Daoy (cell line): ENCODE measurements at regions not wholly inside any gene's neighbourhood (a gene's known extent, or its start where the extent isn't known, plus 50 kb on each side); places are given as distances from the start of the nearest gene placed in this dataset.

Experiments
- DNase-seq: peaks from one replicate; pipeline ENCODE4 v3.0.0-alpha.2; 2015; ENCODE audit warnings: low read depth

- DNase-seq = no peak
These were observed 841.4 kb upstream of the NR2F2 start for GRCh38 chr15:95489103-95489502.

GRCh38 chr15:95492388-95493070 lies 838.0 kb upstream of the NR2F2 start:
- DNase-seq = no peak

- DNase-seq = peak; percentile 27
These were observed 835.4 kb upstream of the NR2F2 start for GRCh38 chr15:95494971-95495541.

- DNase-seq = no peak
These were observed 832.9 kb upstream of the NR2F2 start for GRCh38 chr15:95497634-95498033.

- no peak for DNase-seq
These were observed 831.5 kb upstream of the NR2F2 start for GRCh38 chr15:95498961-95499360.

GRCh38 chr15:95499397-95499796 lies 831.1 kb upstream of the NR2F2 start:
- DNase-seq = no peak

- DNase-seq = no peak
These were observed 828.6 kb upstream of the NR2F2 start for GRCh38 chr15:95501865-95502264.

GRCh38 chr15:95503107-95503506 lies 827.4 kb upstream of the NR2F2 start:
- no peak for DNase-seq

- no peak for DNase-seq
These were observed 826.8 kb upstream of the NR2F2 start for GRCh38 chr15:95503640-95504225.

- DNase-seq = no peak
These were observed 818.8 kb upstream of the NR2F2 start for GRCh38 chr15:95511671-95512070.

- DNase-seq = no peak
These were observed 817.6 kb upstream of the NR2F2 start for GRCh38 chr15:95512906-95513305.

- no peak for DNase-seq
These were observed 810.6 kb upstream of the NR2F2 start for GRCh38 chr15:95519887-95520286.

GRCh38 chr15:95520511-95520910 lies 810.0 kb upstream of the NR2F2 start:
- peak; percentile 20 for DNase-seq

- DNase-seq = no peak
These were observed 809.6 kb upstream of the NR2F2 start for GRCh38 chr15:95520922-95521321.

GRCh38 chr15:95522533-95522932 lies 808.0 kb upstream of the NR2F2 start:
- no peak for DNase-seq

- DNase-seq = no peak
These were observed 801.6 kb upstream of the NR2F2 start for GRCh38 chr15:95528920-95529319.

GRCh38 chr15:95536638-95537037 lies 793.9 kb upstream of the NR2F2 start:
- no peak for DNase-seq

- DNase-seq = no peak
These were observed 791.8 kb upstream of the NR2F2 start for GRCh38 chr15:95538693-95539092.

GRCh38 chr15:95541301-95541700 lies 789.2 kb upstream of the NR2F2 start:
- DNase-seq = no peak

GRCh38 chr15:95549168-95549738 lies 781.2 kb upstream of the NR2F2 start:
- DNase-seq = no peak

GRCh38 chr15:95550702-95551101 lies 779.8 kb upstream of the NR2F2 start:
- DNase-seq = no peak

- DNase-seq = no peak
These were observed 774.3 kb upstream of the NR2F2 start for GRCh38 chr15:95556225-95556624.

- DNase-seq = peak; percentile 14
These were observed 773.7 kb upstream of the NR2F2 start for GRCh38 chr15:95556866-95557225.
